ENCODE measurements at regions not wholly inside any gene's neighbourhood (a gene's known extent, or its start where the extent isn't known, plus 50 kb on each side); places are given as distances from the start of the nearest gene placed in this dataset.
"Not testable (repeated sequence)": the region's sequence is repeated elsewhere in the genome, so short reads cannot be mapped to it uniquely, and the experiment has no call there.

GRCh38 chr12:88684170-88684569, 103.9 kb upstream of the KITLG start:
- Mint-ChIP-seq H3K27ac (no peak overlapping the region), H3K36me3 (peaks cover 3% of the 10 kb centered on the region), H3K9me3 (peaks cover 27% of the 10 kb centered on the region), H3K4me3 (no peak overlapping the region), H3K4me1 (no peaks in the 10 kb centered on the region), H3K27me3 (ENCODE audit: low read depth) (no peaks in the 10 kb centered on the region)
- no peak for TF ChIP-seq CTCF (IDR thresholded peaks at IDR 0.05; ENCODE audit: unreplicated experiment)
- DNase-seq (ENCODE audit: low spot score in 2 of 2, unreplicated experiment in 2 of 2) = no peak

- H3K27ac Mint-ChIP-seq = no peak overlapping the region
- no peaks in the 10 kb centered on the region for H3K27me3 Mint-ChIP-seq (ENCODE audit: low read depth)
- no peak for DNase-seq (ENCODE audit: low spot score in 2 of 2, unreplicated experiment in 2 of 2)
- H3K4me1 Mint-ChIP-seq = no peaks in the 10 kb centered on the region
- peaks cover 27% of the 10 kb centered on the region for H3K9me3 Mint-ChIP-seq
- TF ChIP-seq CTCF (IDR thresholded peaks at IDR 0.05; ENCODE audit: unreplicated experiment) = no peak
- no peak overlapping the region for H3K4me3 Mint-ChIP-seq
- H3K36me3 Mint-ChIP-seq = peaks cover 3% of the 10 kb centered on the region
These were observed 103.4 kb upstream of the KITLG start for GRCh38 chr12:88683628-88684027.

GRCh38 chr12:88681271-88681670, 101.0 kb upstream of the KITLG start:
- H3K9me3 Mint-ChIP-seq = peaks cover 20% of the 10 kb centered on the region
- H3K4me3 Mint-ChIP-seq = no peak overlapping the region
- no peak overlapping the region for H3K27ac Mint-ChIP-seq
- peaks cover 1% of the 10 kb centered on the region for H3K36me3 Mint-ChIP-seq
- no peak for TF ChIP-seq CTCF (IDR thresholded peaks at IDR 0.05; ENCODE audit: unreplicated experiment)
- H3K4me1 Mint-ChIP-seq = peaks cover 4% of the 10 kb centered on the region
- DNase-seq (ENCODE audit: low spot score in 2 of 2, unreplicated experiment in 2 of 2) = no peak
- H3K27me3 Mint-ChIP-seq (ENCODE audit: low read depth) = no peaks in the 10 kb centered on the region

- Mint-ChIP-seq H3K4me3 (no peak overlapping the region), H3K9me3 (peaks cover 18% of the 10 kb centered on the region), H3K27ac (no peak overlapping the region), H3K27me3 (ENCODE audit: low read depth) (no peaks in the 10 kb centered on the region), H3K4me1 (peaks cover 8% of the 10 kb centered on the region), H3K36me3 (no peaks in the 10 kb centered on the region)
- no peak for DNase-seq (ENCODE audit: low spot score in 2 of 2, unreplicated experiment in 2 of 2)
- no peak for TF ChIP-seq CTCF (IDR thresholded peaks at IDR 0.05; ENCODE audit: unreplicated experiment)
These were observed 97.2 kb upstream of the KITLG start for GRCh38 chr12:88677464-88677863.

- not testable (repeated sequence) for H3K27ac Mint-ChIP-seq; H3K4me3 Mint-ChIP-seq; DNase-seq (ENCODE audit: low spot score in 2 of 2, unreplicated experiment in 2 of 2); H3K27me3 Mint-ChIP-seq (ENCODE audit: low read depth); H3K4me1 Mint-ChIP-seq; H3K36me3 Mint-ChIP-seq
- peaks cover 33% of the 10 kb centered on the region for H3K9me3 Mint-ChIP-seq
These were observed 87.3 kb upstream of the KITLG start for GRCh38 chr12:88667615-88668014.

- H3K36me3 Mint-ChIP-seq = peaks cover 7% of the 10 kb centered on the region
- no peak overlapping the region for H3K27ac Mint-ChIP-seq
- no peak for TF ChIP-seq CTCF (IDR thresholded peaks at IDR 0.05; ENCODE audit: unreplicated experiment)
- H3K4me1 Mint-ChIP-seq = peaks cover 2% of the 10 kb centered on the region
- DNase-seq (ENCODE audit: low spot score in 2 of 2, unreplicated experiment in 2 of 2) = no peak
- H3K9me3 Mint-ChIP-seq = peaks cover 14% of the 10 kb centered on the region
- H3K4me3 Mint-ChIP-seq = no peak overlapping the region
- H3K27me3 Mint-ChIP-seq (ENCODE audit: low read depth) = no peaks in the 10 kb centered on the region
These were observed 84.8 kb upstream of the KITLG start for GRCh38 chr12:88665071-88665470.
